ENCODE measurements at regions not wholly inside any gene's neighbourhood (a gene's known extent, or its start where the extent isn't known, plus 50 kb on each side); places are given as distances from the start of the nearest gene placed in this dataset.

GRCh38 chrX:20456971-20457370 lies 190.3 kb upstream of the RPS6KA3 start:
- peaks cover 0 to 4% of the 10 kb centered on the region in 2 donors for H3K36me3 Mint-ChIP-seq
- no peak overlapping the region for H3K27ac Mint-ChIP-seq
- no peaks in the 10 kb centered on the region for H3K9me3 Mint-ChIP-seq
- DNase-seq (ENCODE audit: low spot score in 2 of 2) (no peak), ATAC-seq (no peak)

- Mint-ChIP-seq H3K9me3 (peaks cover 0 to 4% of the 10 kb centered on the region in 2 donors), H3K36me3 (peaks cover 0 to 4% of the 10 kb centered on the region in 2 donors), H3K27ac (peak overlapping the region in 1 of 2 donors; percentile 29)
- DNase-seq (ENCODE audit: low spot score in 2 of 2) (no peak), ATAC-seq (no peak)
Measured at GRCh38 chrX:20455001-20455400, 188.3 kb upstream of the RPS6KA3 start.

- peaks cover 0 to 4% of the 10 kb centered on the region in 2 donors for H3K9me3 Mint-ChIP-seq
- H3K27ac Mint-ChIP-seq: no peak overlapping the region
- peaks cover 0 to 4% of the 10 kb centered on the region in 2 donors for H3K36me3 Mint-ChIP-seq
- DNase-seq (ENCODE audit: low spot score in 2 of 2) (no peak), ATAC-seq (peak; percentile 84 to 92)
Measured at GRCh38 chrX:20454117-20454516, 187.4 kb upstream of the RPS6KA3 start.

- Mint-ChIP-seq H3K27ac (no peak overlapping the region), H3K36me3 (peaks cover 0 to 4% of the 10 kb centered on the region in 2 donors), H3K9me3 (peaks cover 0 to 4% of the 10 kb centered on the region in 2 donors)
- DNase-seq (ENCODE audit: low spot score in 2 of 2): no peak
- ATAC-seq: peak; percentile 26 to 72
Measured at GRCh38 chrX:20452487-20452886, 185.8 kb upstream of the RPS6KA3 start.

DNA sequence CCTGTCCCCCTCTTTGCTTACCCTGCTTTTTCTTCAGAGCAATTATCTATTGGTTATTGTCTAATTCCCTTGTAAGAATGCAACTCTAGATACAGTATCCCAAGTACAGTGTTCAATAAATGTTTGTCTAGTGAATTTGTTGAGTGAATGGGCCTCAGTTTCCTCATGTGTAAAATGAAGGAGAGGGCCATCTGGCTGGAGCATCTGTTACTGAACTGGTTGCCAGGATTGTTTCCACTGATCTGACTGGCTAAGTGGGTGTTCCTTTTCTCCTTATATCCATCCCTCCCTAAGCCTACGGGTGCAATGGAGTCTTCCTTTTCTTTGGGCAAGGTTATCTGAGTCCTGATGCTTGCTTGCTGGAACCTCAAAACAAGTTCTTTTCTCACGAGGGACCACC lies 185.2 kb upstream of the RPS6KA3 start:
- DNase-seq (ENCODE audit: low spot score in 2 of 2): no peak
- no peak overlapping the region for H3K27ac Mint-ChIP-seq
- H3K36me3 Mint-ChIP-seq: peaks cover 0 to 4% of the 10 kb centered on the region in 2 donors
- no peak for ATAC-seq
- peaks cover 0 to 4% of the 10 kb centered on the region in 2 donors for H3K9me3 Mint-ChIP-seq

GRCh38 chrX:20445109-20445508 lies 178.4 kb upstream of the RPS6KA3 start:
- Mint-ChIP-seq H3K27ac (no peak overlapping the region), H3K36me3 (no peaks in the 10 kb centered on the region), H3K9me3 (no peaks in the 10 kb centered on the region)
- no peak for DNase-seq (ENCODE audit: low spot score in 2 of 2)
- no peak for ATAC-seq

DNA sequence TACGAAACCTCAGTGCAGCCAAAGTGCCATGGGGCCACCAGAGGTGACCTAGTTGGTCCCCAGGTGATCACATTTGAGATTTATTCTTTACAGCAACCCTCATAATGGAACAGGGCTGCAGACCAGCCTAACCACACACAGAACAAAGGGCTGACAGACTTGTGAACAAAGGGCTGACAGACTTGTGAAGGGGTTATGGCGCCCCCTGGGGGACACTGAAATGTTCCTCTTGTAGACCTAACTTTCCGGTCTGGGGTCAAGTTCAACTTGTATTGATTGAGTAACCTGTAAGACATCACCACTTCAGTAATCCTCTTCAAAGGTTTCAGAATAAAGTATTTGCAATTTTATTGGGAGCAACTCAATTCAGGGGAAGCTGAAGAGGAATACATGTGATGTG lies 175.9 kb upstream of the RPS6KA3 start:
- ATAC-seq (peak; percentile 86 to 91), DNase-seq (ENCODE audit: low spot score in 2 of 2) (peak; percentile 62 to 73)
- Mint-ChIP-seq H3K27ac (no peak overlapping the region), H3K36me3 (no peaks in the 10 kb centered on the region), H3K9me3 (no peaks in the 10 kb centered on the region)

DNA sequence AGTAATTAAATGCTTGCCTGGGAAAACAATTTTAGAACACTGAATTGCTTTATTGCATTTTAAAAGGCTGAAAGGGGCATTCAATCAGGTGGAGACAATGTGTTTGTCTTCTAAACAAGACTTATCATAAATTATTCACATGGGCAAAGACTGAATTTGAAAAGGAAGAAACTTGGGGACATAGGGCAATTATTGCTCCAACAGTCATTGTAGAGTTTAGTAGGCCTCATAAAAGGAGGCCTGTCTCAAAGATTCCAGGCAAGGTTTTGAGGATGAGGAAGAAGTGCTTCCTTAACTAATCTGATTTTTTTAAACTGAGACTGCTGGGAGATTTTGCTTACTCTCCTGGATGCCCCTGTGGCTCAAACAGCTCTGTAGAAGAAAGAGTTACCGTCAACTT lies 174.4 kb upstream of the RPS6KA3 start:
- no peak for DNase-seq (ENCODE audit: low spot score in 2 of 2)
- Mint-ChIP-seq H3K9me3 (no peaks in the 10 kb centered on the region), H3K36me3 (no peaks in the 10 kb centered on the region), H3K27ac (no peak overlapping the region)
- no peak for ATAC-seq

DNA sequence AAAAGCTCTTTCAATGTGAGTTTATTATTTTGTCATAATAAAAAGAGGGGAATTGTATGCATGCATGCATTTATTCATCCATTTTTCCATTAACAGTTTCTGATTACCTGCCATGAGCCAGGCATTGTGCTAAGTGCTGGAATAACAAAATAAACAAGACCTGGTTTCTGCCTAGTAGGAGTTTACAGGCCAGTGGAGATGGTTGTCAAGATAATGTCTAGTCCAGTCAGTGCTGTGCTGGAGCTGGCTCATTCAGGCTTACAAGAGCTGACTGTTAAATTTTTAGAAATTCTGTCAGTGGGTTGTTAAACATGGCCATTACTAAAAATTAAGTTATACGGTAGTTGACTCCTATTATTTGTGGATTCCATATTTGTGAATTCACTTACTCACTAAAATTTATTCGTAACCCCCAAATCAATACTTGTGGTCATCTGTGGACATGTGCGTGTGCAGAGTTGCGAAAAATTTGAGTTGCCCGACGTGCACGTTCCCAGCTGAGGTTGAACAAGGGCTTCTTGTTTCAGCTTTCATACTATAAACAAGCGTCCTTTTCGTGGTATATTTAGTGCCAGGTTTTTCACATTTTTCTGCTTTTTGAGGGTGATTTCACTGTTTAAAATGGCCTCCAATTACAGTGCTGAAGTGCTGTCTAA lies 172.3 kb upstream of the RPS6KA3 start:
- no peaks in the 10 kb centered on the region for H3K9me3 Mint-ChIP-seq
- no peak overlapping the region for H3K27ac Mint-ChIP-seq
- ATAC-seq (no peak), DNase-seq (ENCODE audit: low spot score in 2 of 2) (no peak)
- H3K36me3 Mint-ChIP-seq: no peaks in the 10 kb centered on the region

- ATAC-seq: no peak
- Mint-ChIP-seq H3K9me3 (no peaks in the 10 kb centered on the region), H3K36me3 (no peaks in the 10 kb centered on the region), H3K27ac (no peak overlapping the region)
- DNase-seq (ENCODE audit: low spot score in 2 of 2): no peak
Measured at GRCh38 chrX:20437683-20438082, 171.0 kb upstream of the RPS6KA3 start.

GRCh38 chrX:20435913-20436312 lies 169.2 kb upstream of the RPS6KA3 start:
- H3K9me3 Mint-ChIP-seq: no peaks in the 10 kb centered on the region
- no peaks in the 10 kb centered on the region for H3K36me3 Mint-ChIP-seq
- DNase-seq (ENCODE audit: low spot score in 2 of 2) (no peak), ATAC-seq (no peak)
- H3K27ac Mint-ChIP-seq: no peak overlapping the region

- Mint-ChIP-seq H3K27ac (no peak overlapping the region), H3K9me3 (no peaks in the 10 kb centered on the region), H3K36me3 (no peaks in the 10 kb centered on the region)
- no peak for DNase-seq (ENCODE audit: low spot score in 2 of 2)
- no peak for ATAC-seq
Measured at GRCh38 chrX:20434986-20435385, 168.3 kb upstream of the RPS6KA3 start.

DNA sequence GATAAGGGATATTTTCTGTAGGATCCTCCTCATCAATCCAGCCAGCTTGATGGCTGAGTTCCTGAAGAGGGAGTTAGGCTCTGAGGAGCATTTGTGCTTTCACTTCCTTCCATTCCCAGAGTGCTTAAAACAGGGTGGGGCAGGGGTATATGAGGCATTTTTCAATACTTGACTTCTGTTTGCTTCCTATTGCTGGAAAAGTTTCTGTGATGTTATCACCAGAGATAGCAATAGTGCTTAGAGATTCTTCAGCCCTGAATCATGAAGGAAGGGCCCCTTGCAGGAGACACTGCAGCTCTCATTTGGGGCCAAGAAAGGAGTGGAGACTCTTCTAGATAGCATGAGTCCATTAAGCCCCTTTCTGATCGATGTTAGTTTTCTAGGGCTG lies 166.7 kb upstream of the RPS6KA3 start:
- ATAC-seq (no peak), DNase-seq (ENCODE audit: low spot score in 2 of 2) (no peak)
- H3K27ac Mint-ChIP-seq: no peak overlapping the region
- no peaks in the 10 kb centered on the region for H3K36me3 Mint-ChIP-seq
- no peaks in the 10 kb centered on the region for H3K9me3 Mint-ChIP-seq

DNA sequence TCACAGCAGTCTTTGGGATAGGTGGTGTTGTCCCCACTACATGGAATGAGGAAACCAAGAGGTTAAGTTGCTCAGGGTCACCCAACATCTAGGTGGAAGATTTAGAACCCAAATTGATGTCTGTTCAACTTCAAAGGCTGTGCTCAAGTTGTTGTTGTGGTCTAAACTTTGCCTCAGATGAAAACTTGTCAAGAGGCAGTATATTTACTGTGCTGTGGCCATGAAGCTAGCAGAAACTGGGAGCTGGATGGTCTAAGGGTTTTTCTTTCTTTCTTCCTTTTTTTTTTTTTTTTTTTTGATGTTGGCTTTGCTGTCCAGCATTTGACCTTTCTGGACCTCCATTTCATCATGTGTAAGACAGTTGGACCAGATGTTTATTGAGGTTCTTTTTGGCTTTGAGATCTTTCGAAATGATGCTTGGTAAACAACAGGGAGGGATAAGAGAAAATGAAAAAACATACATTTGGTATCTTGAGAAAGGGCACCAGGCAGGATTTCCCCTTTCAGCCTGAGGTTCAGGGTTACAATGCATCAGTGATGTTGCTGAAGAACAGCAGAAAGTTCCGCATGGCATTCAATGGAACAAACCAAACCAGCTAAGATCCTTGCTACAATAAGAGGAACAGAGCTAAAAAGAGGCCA lies 166.2 kb upstream of the RPS6KA3 start:
- no peak for ATAC-seq

DNA sequence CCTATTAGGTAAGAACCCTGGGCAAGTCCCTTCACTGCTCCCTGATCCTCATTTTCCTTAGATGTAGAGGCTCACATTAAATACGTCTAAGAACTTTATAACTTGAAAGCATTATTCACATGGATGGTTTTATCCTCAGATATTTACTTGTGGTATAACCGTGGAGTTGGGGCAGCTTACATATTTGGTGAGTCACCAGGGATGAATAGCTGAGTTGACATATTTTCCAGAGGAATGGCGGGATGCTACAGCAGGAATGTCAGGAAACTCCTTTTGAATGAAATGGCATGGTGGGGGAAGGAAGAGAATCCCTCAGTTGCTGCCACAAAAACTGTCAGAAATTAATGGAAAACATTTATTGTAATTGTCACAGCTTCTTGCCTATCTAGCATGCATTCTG lies 165.3 kb upstream of the RPS6KA3 start:
- no peak overlapping the region for H3K27ac Mint-ChIP-seq
- no peaks in the 10 kb centered on the region for H3K9me3 Mint-ChIP-seq
- ATAC-seq (no peak), DNase-seq (ENCODE audit: low spot score in 2 of 2) (no peak)
- H3K36me3 Mint-ChIP-seq: no peaks in the 10 kb centered on the region

More for the DNA sequence above, 166.2 kb upstream of the RPS6KA3 start:
- Mint-ChIP-seq H3K36me3 (no peaks in the 10 kb centered on the region), H3K9me3 (no peaks in the 10 kb centered on the region), H3K27ac (no peak overlapping the region)
- DNase-seq (ENCODE audit: low spot score in 2 of 2): no peak

GRCh38 chrX:20431486-20431885 lies 164.8 kb upstream of the RPS6KA3 start:
- H3K36me3 Mint-ChIP-seq: no peaks in the 10 kb centered on the region
- DNase-seq (ENCODE audit: low spot score in 2 of 2) (no peak), ATAC-seq (no peak)
- H3K27ac Mint-ChIP-seq: no peak overlapping the region
- no peaks in the 10 kb centered on the region for H3K9me3 Mint-ChIP-seq

DNA sequence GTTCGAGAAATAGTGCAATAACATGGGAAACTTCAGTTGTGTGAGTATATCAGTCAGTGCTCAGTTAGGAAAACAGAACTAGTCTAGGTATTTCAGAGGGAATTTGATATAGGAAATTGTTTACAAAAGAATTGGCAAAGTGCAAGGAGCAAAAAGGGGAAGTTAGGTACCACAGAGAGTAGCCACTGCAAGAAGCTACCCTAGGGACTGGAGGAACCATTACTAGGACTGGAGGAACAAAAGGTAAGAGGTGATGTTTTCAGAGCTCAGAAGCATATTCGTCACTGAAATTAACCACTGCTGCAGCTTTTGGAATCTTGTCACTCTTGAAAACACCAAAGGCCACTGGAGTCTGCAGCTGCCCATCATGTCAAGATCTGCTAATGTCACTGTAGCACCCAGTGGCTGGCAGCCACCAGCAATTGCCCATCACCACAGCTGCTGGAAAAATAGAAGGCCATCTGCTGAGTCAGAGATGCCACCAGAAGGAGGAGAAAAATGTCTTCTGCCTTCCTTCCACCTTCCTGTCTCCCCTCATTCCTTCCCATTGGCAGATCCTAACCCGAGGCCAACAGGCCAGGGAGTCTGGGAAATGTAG lies 160.6 kb upstream of the RPS6KA3 start:
- H3K36me3 Mint-ChIP-seq: no peaks in the 10 kb centered on the region
- no peak for ATAC-seq

DNA sequence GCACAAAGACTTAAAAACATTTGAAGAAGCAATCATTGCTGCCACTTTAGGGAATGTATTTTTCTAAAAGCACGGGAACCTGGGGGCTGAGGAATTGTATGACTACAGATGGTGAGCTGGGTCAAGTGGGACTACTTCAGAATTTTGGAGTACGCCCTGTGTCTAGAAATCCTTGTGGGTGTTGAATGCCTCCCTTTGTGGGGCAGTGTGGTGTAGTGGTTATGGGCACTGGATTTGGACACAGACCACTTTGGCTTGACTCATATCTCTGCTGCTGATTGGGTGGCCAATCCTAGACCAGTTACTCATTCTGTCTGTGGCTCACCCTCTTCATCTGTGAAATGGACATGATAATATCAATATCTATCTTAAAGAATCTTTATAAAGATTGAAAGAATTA lies 155.0 kb upstream of the RPS6KA3 start:
- Mint-ChIP-seq H3K27ac (no peak overlapping the region), H3K9me3 (peaks cover 0 to 7% of the 10 kb centered on the region in 2 donors), H3K36me3 (no peaks in the 10 kb centered on the region)
- ATAC-seq: no peak
- no peak for DNase-seq (ENCODE audit: low spot score in 2 of 2)

More for the DNA sequence above, 160.6 kb upstream of the RPS6KA3 start:
- DNase-seq (ENCODE audit: low spot score in 2 of 2): no peak
- H3K27ac Mint-ChIP-seq: no peak overlapping the region
- H3K9me3 Mint-ChIP-seq: peaks cover 0 to 7% of the 10 kb centered on the region in 2 donors
